ENCODE measurements at regions not wholly inside any gene's neighbourhood (a gene's known extent, or its start where the extent isn't known, plus 50 kb on each side); places are given as distances from the start of the nearest gene placed in this dataset.
"Not testable (repeated sequence)": the region's sequence is repeated elsewhere in the genome, so short reads cannot be mapped to it uniquely, and the experiment has no call there.

- no peak for TF ChIP-seq CTCF (IDR thresholded peaks at IDR 0.05; ENCODE audit: insufficient read depth, low read depth, low read length, missing control alignments)
- H3K4me3 ChIP-seq (ENCODE audit: low read depth, low read length), result peak overlapping the region; percentile 85
- DNase-seq (ENCODE audit: low read depth), result no peak
These were observed 91.4 kb upstream of the ARID1B start for GRCh38 chr6:156685823-156686222.

GRCh38 chr6:156683821-156684220 is 93.4 kb upstream of the ARID1B start:
- no peak overlapping the region for H3K4me3 ChIP-seq (ENCODE audit: low read depth, low read length)
- no peak for TF ChIP-seq CTCF (IDR thresholded peaks at IDR 0.05; ENCODE audit: insufficient read depth, low read depth, low read length, missing control alignments)
- no peak for DNase-seq (ENCODE audit: low read depth)

- no peak for DNase-seq (ENCODE audit: low read depth)
- no peak for TF ChIP-seq CTCF (IDR thresholded peaks at IDR 0.05; ENCODE audit: insufficient read depth, low read depth, low read length, missing control alignments)
- no peak overlapping the region for H3K4me3 ChIP-seq (ENCODE audit: low read depth, low read length)
These were observed 100.5 kb upstream of the ARID1B start for GRCh38 chr6:156676721-156677120.

GRCh38 chr6:156674197-156674596 is 103.0 kb upstream of the ARID1B start:
- TF ChIP-seq CTCF (IDR thresholded peaks at IDR 0.05; ENCODE audit: insufficient read depth, low read depth, low read length, missing control alignments), result no peak
- no peak for DNase-seq (ENCODE audit: low read depth)
- H3K4me3 ChIP-seq (ENCODE audit: low read depth, low read length), result no peak overlapping the region

- DNase-seq (ENCODE audit: low read depth); H3K4me3 ChIP-seq (ENCODE audit: low read depth, low read length): not testable (repeated sequence)
These were observed 107.1 kb upstream of the ARID1B start for GRCh38 chr6:156670097-156670496.

- H3K4me3 ChIP-seq (ENCODE audit: low read depth, low read length), result no peak overlapping the region
- TF ChIP-seq CTCF (IDR thresholded peaks at IDR 0.05; ENCODE audit: insufficient read depth, low read depth, low read length, missing control alignments), result no peak
- no peak for DNase-seq (ENCODE audit: low read depth)
These were observed 115.1 kb upstream of the ARID1B start for GRCh38 chr6:156662025-156662445.

- DNase-seq (ENCODE audit: low read depth), result no peak
- no peak for TF ChIP-seq CTCF (IDR thresholded peaks at IDR 0.05; ENCODE audit: insufficient read depth, low read depth, low read length, missing control alignments)
- H3K4me3 ChIP-seq (ENCODE audit: low read depth, low read length), result no peak overlapping the region
These were observed 116.8 kb upstream of the ARID1B start for GRCh38 chr6:156660389-156660788.
